RKO (cell line): ENCODE measurements at regions not wholly inside any gene's neighbourhood (a gene's known extent, or its start where the extent isn't known, plus 50 kb on each side); places are given as distances from the start of the nearest gene placed in this dataset.

Experiments used
- DNase-seq: peaks from one replicate; pipeline ENCODE4 v3.0.0-alpha.2; 2016; ENCODE audit warnings: low spot score

- DNase-seq = no peak
These were observed 246.1 kb upstream of the IRX4 start for GRCh38 chr5:2128686-2129355.

DNA sequence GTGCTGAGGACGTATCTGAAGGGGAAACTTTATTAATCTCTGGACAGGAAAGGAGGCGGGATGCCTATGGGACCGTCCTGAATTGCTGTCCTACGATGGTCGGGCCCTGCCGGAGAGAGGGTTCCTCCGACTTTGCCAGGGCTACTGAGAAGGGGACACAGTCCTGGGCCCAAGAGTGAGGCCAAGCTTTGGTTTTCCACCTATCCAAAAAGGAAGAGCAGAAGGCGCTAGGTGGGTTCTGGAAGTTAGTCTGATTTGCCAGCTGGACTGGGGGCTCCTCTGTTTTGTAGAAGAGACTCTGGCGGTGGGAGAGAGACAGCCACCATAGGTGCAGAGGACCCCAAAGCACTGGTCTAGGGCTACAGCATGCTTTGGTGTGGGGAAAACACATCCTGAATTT lies 243.8 kb upstream of the IRX4 start:
- no peak for DNase-seq

- no peak for DNase-seq
These were observed 243.2 kb upstream of the IRX4 start for GRCh38 chr5:2125901-2126265.

DNA sequence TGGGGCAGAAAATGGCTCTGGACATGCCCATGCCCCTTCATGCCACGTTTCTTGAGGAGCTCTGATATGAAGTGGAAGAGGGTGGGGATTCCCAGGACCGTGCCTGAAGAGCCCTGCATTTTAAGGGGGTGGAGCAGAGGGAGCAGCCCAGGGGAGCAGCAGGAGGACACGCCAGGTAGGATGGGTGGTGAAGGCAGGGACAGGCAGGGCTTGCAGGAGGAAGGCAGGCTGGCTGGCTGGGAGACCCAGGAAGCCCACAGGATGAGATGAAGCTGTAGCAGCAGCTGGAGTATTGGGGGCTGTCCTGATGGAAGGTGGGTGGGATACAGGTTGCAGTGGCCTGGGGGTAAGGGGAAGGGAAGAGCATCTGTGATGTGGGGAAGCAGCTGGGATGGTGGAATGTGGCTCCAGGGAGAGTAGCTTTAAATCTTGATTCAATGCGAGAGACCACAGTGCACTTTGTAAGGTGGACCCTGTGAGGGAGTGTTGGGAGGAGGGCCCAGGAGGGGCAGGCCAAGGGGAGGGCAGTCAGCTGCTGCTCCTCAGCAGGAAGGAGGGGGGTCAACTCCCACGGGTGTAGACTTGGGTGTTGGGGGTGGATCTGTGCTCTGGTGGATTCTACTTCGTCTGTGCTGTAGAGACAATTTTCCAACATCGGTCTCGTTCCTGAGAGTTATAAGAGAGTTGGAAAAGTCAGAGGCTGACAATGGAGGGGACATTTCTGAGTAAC lies 242.6 kb upstream of the IRX4 start:
- DNase-seq = no peak

GRCh38 chr5:2124434-2125170 lies 241.9 kb upstream of the IRX4 start:
- DNase-seq = no peak

GRCh38 chr5:2123874-2124273 lies 241.1 kb upstream of the IRX4 start:
- no peak for DNase-seq

DNA sequence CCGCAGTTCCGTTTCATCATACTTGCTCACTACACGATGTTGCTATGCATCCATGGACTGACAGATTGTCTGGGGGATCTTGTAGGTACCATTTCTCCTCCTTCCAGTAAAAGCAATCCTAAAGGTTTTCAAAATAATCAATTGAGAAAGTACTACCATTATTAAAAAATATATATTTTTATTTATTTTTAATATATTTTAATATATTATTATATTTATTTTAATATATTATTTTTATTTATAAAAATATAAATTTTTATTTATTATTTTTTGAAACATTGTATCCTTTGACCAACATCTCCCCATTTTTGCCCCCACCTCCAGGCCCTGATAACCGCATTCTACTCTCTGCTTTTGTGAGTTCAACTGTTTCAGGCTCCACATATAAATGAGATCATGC lies 237.6 kb upstream of the IRX4 start:
- no peak for DNase-seq

DNA sequence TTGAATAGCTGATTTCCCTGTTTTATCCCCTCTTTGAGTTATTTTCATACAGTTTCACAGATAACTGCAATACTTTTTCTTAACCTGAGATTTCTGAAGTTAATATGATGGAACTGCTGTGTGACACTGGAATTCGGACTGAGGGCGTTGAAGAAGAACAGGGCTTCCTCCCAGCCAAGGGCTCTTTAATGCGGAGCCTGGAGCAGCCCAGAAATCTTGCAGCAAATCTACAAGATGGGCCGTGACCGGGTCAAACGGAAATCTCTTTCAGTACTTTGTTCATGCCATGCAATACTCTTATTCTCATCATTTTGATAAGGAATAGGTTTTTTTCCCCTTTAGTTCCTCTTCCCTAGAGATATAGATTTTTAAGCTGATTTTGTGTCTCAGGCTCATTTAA lies 236.8 kb upstream of the IRX4 start:
- no peak for DNase-seq

GRCh38 chr5:2113348-2114131 lies 230.8 kb upstream of the IRX4 start:
- DNase-seq = no peak

DNA sequence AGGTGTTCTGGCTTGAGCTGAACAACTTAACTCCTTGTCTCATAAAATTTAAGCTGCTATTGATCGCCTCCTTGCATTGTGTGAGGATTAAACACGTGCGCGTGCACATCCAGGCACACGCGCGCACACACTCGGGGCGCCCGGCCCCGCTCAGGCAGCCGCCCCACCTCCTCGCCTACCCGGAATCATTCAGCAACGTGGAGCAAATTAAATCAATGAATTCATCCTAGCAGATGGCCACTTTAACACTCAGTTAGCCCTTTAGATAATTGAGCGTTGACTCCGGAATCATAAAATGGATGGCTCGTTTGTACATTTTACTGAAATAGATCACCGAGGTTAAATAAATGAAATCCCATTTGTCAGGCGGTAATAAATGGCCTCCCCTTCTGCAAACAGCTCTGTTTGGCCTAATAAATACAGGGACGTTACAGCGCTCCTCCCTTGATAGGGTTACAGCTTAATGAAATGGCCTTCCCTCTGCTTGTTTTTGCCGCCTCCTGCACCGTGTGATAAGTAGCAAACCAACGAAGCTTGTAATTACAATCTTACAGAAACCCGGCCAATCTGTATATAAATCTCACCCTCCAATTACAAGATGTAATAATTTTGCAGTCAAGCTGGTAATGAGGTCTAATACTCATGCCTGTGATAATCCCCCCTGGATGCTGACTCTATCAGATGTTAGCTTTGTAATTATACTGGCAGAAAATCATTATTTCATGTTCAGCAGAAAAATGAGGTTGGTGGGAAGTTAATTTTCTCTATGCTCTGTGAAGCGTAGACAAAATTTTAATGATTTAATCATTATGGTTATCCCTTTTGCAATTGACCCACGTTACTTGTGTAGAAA lies 229.7 kb upstream of the IRX4 start:
- DNase-seq = no peak

DNA sequence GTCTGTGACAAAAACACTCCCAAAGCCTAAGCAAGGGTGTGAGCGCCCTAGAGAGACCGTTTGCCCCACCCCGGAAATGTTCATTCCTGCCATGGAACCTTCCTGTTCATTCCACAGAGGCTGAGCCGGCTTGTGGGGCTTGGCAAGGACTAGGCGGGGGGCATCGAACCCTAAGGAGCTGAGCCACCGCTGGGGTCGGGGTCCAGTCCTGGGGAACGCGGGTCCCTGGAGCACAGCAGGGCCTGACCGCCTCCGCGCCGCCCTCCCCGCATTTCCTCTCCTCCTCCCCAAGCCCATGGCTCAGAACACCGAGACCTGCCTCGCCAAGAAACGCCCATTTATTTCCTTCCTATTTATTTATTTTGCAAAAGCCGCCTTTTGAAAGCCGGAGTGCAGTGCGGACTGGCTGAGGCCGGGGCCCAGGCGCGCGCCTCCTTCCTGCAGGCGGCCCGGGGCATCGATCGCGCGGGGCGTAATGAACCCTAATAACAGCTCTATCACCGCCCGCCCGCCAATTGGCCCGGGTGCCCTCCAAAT lies 228.9 kb upstream of the IRX4 start:
- no peak for DNase-seq

DNA sequence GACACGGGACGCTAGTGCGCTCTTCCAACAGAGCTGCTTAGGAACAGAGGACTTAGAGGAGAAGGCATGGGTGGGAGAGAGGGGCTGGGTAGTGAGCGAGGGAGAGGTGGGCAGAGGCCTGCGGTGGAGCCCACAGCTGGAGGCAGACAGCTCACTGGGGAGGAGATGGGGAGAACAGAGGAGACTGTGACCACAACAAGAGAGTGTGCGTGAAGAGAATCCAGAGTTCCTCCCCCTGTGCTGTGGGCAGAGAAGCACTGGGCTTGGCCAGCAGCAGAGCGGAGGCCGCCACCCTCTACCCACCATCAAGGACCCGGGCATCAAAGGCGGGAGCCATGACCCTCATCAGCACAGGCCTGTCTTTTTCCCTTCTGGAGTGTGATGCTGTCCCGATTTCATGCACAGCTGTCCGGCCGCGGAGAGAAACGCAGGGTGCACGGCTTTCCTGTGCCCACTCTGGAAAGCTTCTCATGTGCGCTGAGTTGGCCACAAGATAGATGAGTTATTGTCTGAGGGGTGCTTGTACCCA lies 228.3 kb upstream of the IRX4 start:
- no peak for DNase-seq

- DNase-seq = no peak
These were observed 227.6 kb upstream of the IRX4 start for GRCh38 chr5:2110137-2110933.

- DNase-seq = no peak
These were observed 226.8 kb upstream of the IRX4 start for GRCh38 chr5:2109566-2109965.

- DNase-seq = no peak
These were observed 224.0 kb upstream of the IRX4 start for GRCh38 chr5:2106721-2107120.

DNA sequence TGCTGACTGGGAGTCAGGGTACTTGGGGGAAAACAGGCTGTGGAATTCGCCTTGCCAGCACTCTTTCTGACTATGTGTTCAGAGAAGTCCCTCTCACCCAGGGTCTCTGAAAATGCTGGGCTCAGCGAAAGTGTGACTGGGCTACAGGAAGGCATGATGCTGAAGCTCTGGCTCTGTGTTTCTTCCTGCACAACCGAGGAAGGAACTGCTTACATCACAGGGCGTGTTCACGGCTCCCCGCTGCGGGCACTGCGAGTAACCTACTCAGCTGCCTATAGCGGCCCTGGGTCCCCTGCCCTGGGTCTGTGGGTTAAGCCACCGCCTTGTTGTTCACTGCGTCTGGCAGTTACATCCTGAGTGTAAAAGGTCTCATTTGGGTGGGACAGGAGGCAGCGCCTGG lies 222.4 kb upstream of the IRX4 start:
- DNase-seq = no peak

DNA sequence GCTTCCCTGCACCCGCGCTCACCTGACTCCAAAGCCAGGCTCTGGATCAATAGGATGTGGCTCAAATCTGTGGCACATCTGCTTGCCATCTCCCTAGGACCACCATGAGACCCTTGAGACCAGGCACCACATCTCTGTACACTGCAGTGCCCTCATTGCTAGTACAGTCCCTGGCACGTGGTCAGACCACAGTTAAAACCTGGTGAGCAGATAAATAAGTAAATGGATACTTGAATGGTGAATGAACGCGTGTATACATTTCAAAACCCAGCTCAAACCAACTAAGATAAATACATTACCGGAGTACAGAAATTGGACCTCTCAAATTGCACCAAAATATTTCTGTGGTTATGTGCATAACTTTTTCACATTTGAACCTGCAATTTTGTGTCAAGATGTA lies 221.2 kb upstream of the IRX4 start:
- no peak for DNase-seq

- DNase-seq = no peak
These were observed 220.4 kb upstream of the IRX4 start for GRCh38 chr5:2102819-2103776.

- DNase-seq = no peak
These were observed 219.0 kb upstream of the IRX4 start for GRCh38 chr5:2101685-2102084.
